ENCODE measurements at regions not wholly inside any gene's neighbourhood (a gene's known extent, or its start where the extent isn't known, plus 50 kb on each side); places are given as distances from the start of the nearest gene placed in this dataset.

- peak in 1 of 3 donors; percentile 26 for DNase-seq (ENCODE audit: low read depth in 2 of 3, low spot score in 1 of 3)
Measured at GRCh38 chr7:32347244-32347828, 142.8 kb downstream of the LSM5 start.

GRCh38 chr7:32346253-32346652 is 143.9 kb downstream of the LSM5 start:
- DNase-seq (ENCODE audit: low read depth in 2 of 3, low spot score in 1 of 3): no peak

- no peak for DNase-seq (ENCODE audit: low read depth in 2 of 3, low spot score in 1 of 3)
Measured at GRCh38 chr7:32336726-32337125, 153.5 kb downstream of the LSM5 start.

- no peak for DNase-seq (ENCODE audit: low read depth in 2 of 3, low spot score in 1 of 3)
Measured at GRCh38 chr7:32335107-32335506, 155.1 kb downstream of the LSM5 start.

GRCh38 chr7:32330602-32331001 is 159.6 kb downstream of the LSM5 start:
- no peak for DNase-seq (ENCODE audit: low read depth in 2 of 3, low spot score in 1 of 3)

GRCh38 chr7:32326078-32326477 is 164.1 kb downstream of the LSM5 start:
- no peak for DNase-seq (ENCODE audit: low read depth in 2 of 3, low spot score in 1 of 3)

GRCh38 chr7:32323712-32324111 is 166.5 kb downstream of the LSM5 start:
- no peak for DNase-seq (ENCODE audit: low read depth in 2 of 3, low spot score in 1 of 3)

GRCh38 chr7:32319012-32319382 is 171.2 kb downstream of the LSM5 start:
- no peak for DNase-seq (ENCODE audit: low read depth in 2 of 3, low spot score in 1 of 3)

GRCh38 chr7:32318300-32319011 is 171.7 kb downstream of the LSM5 start:
- no peak for DNase-seq (ENCODE audit: low read depth in 2 of 3, low spot score in 1 of 3)

GRCh38 chr7:32316839-32317238 is 173.3 kb downstream of the LSM5 start:
- DNase-seq (ENCODE audit: low read depth in 2 of 3, low spot score in 1 of 3): no peak

GRCh38 chr7:32314761-32315160 is 175.4 kb downstream of the LSM5 start:
- DNase-seq (ENCODE audit: low read depth in 2 of 3, low spot score in 1 of 3): no peak

GRCh38 chr7:32301427-32301826 is 188.8 kb downstream of the LSM5 start:
- no peak for DNase-seq (ENCODE audit: low read depth in 2 of 3, low spot score in 1 of 3)

GRCh38 chr7:32299133-32299702 is 191.0 kb downstream of the LSM5 start:
- no peak for DNase-seq (ENCODE audit: low read depth in 2 of 3, low spot score in 1 of 3)

- DNase-seq (ENCODE audit: low read depth in 2 of 3, low spot score in 1 of 3): no peak
Measured at GRCh38 chr7:32298408-32299132, 191.6 kb downstream of the LSM5 start.

- DNase-seq (ENCODE audit: low read depth in 2 of 3, low spot score in 1 of 3): no peak
Measured at GRCh38 chr7:32293833-32294232, 196.3 kb downstream of the LSM5 start.

GRCh38 chr7:32289651-32290414 is 200.3 kb downstream of the LSM5 start:
- no peak for DNase-seq (ENCODE audit: low read depth in 2 of 3, low spot score in 1 of 3)

GRCh38 chr7:32285698-32286097 is 204.5 kb downstream of the LSM5 start:
- no peak for DNase-seq (ENCODE audit: low read depth in 2 of 3, low spot score in 1 of 3)

- DNase-seq (ENCODE audit: low read depth in 2 of 3, low spot score in 1 of 3): no peak
Measured at GRCh38 chr7:32283546-32283945, 206.6 kb downstream of the LSM5 start.

- no peak for DNase-seq (ENCODE audit: low read depth in 2 of 3, low spot score in 1 of 3)
Measured at GRCh38 chr7:32279500-32279899, 209.3 kb upstream of the PDE1C start.

- DNase-seq (ENCODE audit: low read depth in 2 of 3, low spot score in 1 of 3): no peak
Measured at GRCh38 chr7:32275216-32276009, 205.2 kb upstream of the PDE1C start.

- no peak for DNase-seq (ENCODE audit: low read depth in 2 of 3, low spot score in 1 of 3)
Measured at GRCh38 chr7:32273297-32273696, 203.1 kb upstream of the PDE1C start.
